ENCODE measurements at regions not wholly inside any gene's neighbourhood (a gene's known extent, or its start where the extent isn't known, plus 50 kb on each side); places are given as distances from the start of the nearest gene placed in this dataset.

- in situ Hi-C loops (cut with MboI; ENCODE audit: low sequenced_read_pairs) (loop anchor here (25.0 kb wide), 1 partner anchor 893 kb away; no protein-coding TSS in a partner anchor), dilution Hi-C loops (cut with HindIII; ENCODE audit: low sequenced_read_pairs, unreplicated experiment) (no loop called here), intact Hi-C loops (cut with micrococcal nuclease) (no loop called here)
- no peak overlapping the region for H3K56ac ChIP-seq (ENCODE audit: extremely low read depth, insufficient read depth, low read length)
- H3K14ac ChIP-seq (replicated peaks; ENCODE audit: low read depth, low read length) = no peak overlapping the region
- no peaks in the 10 kb centered on the region for H4K20me1 ChIP-seq (ENCODE audit: insufficient read depth, low read length)
- H4K5ac ChIP-seq (ENCODE audit: low read depth, low read length) = no peak overlapping the region
- H4K8ac ChIP-seq (ENCODE audit: low read depth in 2 of 2, low read length in 2 of 2) = no peak overlapping the region
- TF ChIP-seq CTCF (conservative IDR thresholded peaks at IDR 0.05; ENCODE audit: low read depth, low read length) (no peak), SMC3 (IDR thresholded peaks at IDR 0.05; ENCODE audit: low read depth, low read length) (no peak), CEBPB (IDR thresholded peaks at IDR 0.05; ENCODE audit: low read depth, low read length) (no peak), RCOR1 (IDR thresholded peaks at IDR 0.05; ENCODE audit: insufficient replicate concordance, low read length) (no peak), USF2 (IDR thresholded peaks at IDR 0.05; ENCODE audit: low read depth, low read length) (no peak), RFX5 (IDR thresholded peaks at IDR 0.05; ENCODE audit: low read depth, low read length) (no peak), CHD1 (IDR thresholded peaks at IDR 0.05; ENCODE audit: low read depth, low read length) (no peak)
- H3K27me3 ChIP-seq (ENCODE audit: control insufficient read depth, insufficient read depth, low read length) = peaks cover 4% of the 10 kb centered on the region
- no peak overlapping the region for H2AFZ ChIP-seq (replicated peaks; ENCODE audit: low read length, poor library complexity)
- no peak overlapping the region for H3K18ac ChIP-seq (ENCODE audit: low read depth, low read length)
- H2AK5ac ChIP-seq (ENCODE audit: low read depth, low read length) = no peak overlapping the region
- H3K9me3 ChIP-seq (ENCODE audit: control insufficient read depth, insufficient read depth, low read length) = no peaks in the 10 kb centered on the region
- ATAC-seq (ENCODE audit: low read depth) (no peak), DNase-seq (no peak)
- H3K4me1 ChIP-seq (ENCODE audit: control insufficient read depth, insufficient read depth, low read length) = no peaks in the 10 kb centered on the region
- no peak overlapping the region for H3K4ac ChIP-seq (ENCODE audit: low read depth, low read length)
- H3K9ac ChIP-seq (ENCODE audit: low read depth, low read length) = no peak overlapping the region
- POLR2A ChIA-PET (ENCODE audit: unreplicated experiment) = no interaction called here
- no peak overlapping the region for H3K4me3 ChIP-seq (ENCODE audit: insufficient read depth, low read depth, low read length)
- H2AK9ac ChIP-seq (replicated peaks; ENCODE audit: low read depth, low read length, poor library complexity) = no peak overlapping the region
- BruUV-seq (replicated peaks) = no TSS peak
- no peak overlapping the region for H4K91ac ChIP-seq (ENCODE audit: insufficient read depth, low read depth, low read length)
- no peak overlapping the region for H2BK5ac ChIP-seq (ENCODE audit: low read depth, low read length, poor library complexity, severe bottlenecking)
- no peak overlapping the region for H2BK15ac ChIP-seq (ENCODE audit: low read depth, low read length)
- no peaks in the 10 kb centered on the region for H3K36me3 ChIP-seq (ENCODE audit: control insufficient read depth, insufficient read depth, low read length)
- CTCF ChIA-PET = no interaction called here
- no peak overlapping the region for H3K23ac ChIP-seq (ENCODE audit: low read depth, low read length)
- no CpG with 5 or more reads among the region's 3 CpGs for WGBS, 2 experiments (ENCODE audit: extremely low coverage in 2 of 2, insufficient read length in 1 of 2)
- H3K27ac ChIP-seq (ENCODE audit: insufficient read depth, low read length) = no peak overlapping the region
- H3K79me1 ChIP-seq (ENCODE audit: low read depth in 1 of 2, low read length in 2 of 2) = no peaks in the 10 kb centered on the region
- no peak overlapping the region for H3K4me2 ChIP-seq (ENCODE audit: low read depth, low read length)
- no peak overlapping the region for H2BK120ac ChIP-seq (ENCODE audit: low read depth, low read length)
- no peaks in the 10 kb centered on the region for H3K9me1 ChIP-seq (ENCODE audit: insufficient read depth, low read length)
- H2BK20ac ChIP-seq (ENCODE audit: low read depth, low read length) = no peak overlapping the region
These were observed 82.3 kb downstream of the NUDT12 start for GRCh38 chr5:103480246-103480645.
